ENCODE measurements at regions not wholly inside any gene's neighbourhood (a gene's known extent, or its start where the extent isn't known, plus 50 kb on each side); places are given as distances from the start of the nearest gene placed in this dataset.

DNA sequence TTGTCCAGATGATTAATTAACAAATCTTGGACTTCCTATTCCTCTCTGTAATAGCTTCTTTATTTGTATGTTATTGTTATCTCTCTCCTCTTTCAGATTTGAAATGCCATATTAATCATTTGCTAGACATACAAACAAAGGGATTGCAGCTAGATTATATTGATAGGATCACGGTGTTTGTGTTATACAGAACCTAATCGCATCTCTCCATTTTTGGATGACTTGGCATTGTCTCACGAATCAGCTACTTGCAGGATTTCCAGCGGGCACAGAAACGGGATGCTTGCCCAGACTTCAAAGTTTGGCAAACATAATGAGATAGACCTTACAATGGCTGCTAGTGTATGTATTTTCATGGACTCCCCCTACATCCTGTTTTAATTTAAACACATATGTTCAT is 368.1 kb downstream of the TLE4 start:
- TF ChIP-seq, protein P1, sequence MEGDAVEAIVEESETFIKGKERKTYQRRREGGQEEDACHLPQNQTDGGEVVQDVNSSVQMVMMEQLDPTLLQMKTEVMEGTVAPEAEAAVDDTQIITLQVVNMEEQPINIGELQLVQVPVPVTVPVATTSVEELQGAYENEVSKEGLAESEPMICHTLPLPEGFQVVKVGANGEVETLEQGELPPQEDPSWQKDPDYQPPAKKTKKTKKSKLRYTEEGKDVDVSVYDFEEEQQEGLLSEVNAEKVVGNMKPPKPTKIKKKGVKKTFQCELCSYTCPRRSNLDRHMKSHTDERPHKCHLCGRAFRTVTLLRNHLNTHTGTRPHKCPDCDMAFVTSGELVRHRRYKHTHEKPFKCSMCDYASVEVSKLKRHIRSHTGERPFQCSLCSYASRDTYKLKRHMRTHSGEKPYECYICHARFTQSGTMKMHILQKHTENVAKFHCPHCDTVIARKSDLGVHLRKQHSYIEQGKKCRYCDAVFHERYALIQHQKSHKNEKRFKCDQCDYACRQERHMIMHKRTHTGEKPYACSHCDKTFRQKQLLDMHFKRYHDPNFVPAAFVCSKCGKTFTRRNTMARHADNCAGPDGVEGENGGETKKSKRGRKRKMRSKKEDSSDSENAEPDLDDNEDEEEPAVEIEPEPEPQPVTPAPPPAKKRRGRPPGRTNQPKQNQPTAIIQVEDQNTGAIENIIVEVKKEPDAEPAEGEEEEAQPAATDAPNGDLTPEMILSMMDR (IDR thresholded peaks at IDR 0.05; ENCODE audit: unreplicated experiment): no peak
- intact Hi-C loops (cut with micrococcal nuclease; ENCODE audit: unreplicated experiment): no loop called here
- CTCF ChIA-PET: no interaction called here
- DNase-seq: no peak
- Mint-ChIP-seq H3K36me3 (ENCODE audit: insufficient read depth, unreplicated experiment) (no peaks in the 10 kb centered on the region), H3K4me1 (ENCODE audit: low read depth, unreplicated experiment) (no peaks in the 10 kb centered on the region), H3K4me3 (ENCODE audit: low read depth, unreplicated experiment) (no peak overlapping the region), H3K27ac (ENCODE audit: unreplicated experiment) (no peak overlapping the region), H3K9me3 (ENCODE audit: low read depth, unreplicated experiment) (peaks cover 7% of the 10 kb centered on the region), H3K27me3 (ENCODE audit: unreplicated experiment) (no peaks in the 10 kb centered on the region)
- BruUV-seq (replicated peaks): no TSS peak

DNA sequence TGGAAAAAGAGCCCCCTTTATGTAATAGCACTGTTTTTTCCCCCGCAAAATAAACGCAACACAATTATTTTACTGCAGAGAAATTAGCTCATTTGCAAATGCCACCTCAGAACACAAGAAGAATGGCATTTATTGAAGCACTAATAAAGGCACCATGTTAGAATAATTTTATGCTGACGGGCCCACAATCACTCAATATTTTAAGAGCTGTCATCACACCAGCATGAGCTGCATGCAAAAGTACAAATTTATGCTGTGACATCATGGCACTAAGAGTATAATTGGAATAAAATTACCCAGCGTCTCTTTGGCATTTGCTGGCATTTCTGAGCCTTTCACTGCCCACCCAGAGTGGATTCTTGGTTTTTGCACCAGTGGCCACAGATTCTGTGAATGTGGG is 364.6 kb downstream of the TLE4 start:
- Mint-ChIP-seq H3K9me3 (ENCODE audit: low read depth, unreplicated experiment) (peaks cover 3% of the 10 kb centered on the region), H3K27me3 (ENCODE audit: unreplicated experiment) (no peaks in the 10 kb centered on the region), H3K4me3 (ENCODE audit: low read depth, unreplicated experiment) (no peak overlapping the region), H3K4me1 (ENCODE audit: low read depth, unreplicated experiment) (no peaks in the 10 kb centered on the region), H3K27ac (ENCODE audit: unreplicated experiment) (no peak overlapping the region), H3K36me3 (ENCODE audit: insufficient read depth, unreplicated experiment) (no peaks in the 10 kb centered on the region)
- no peak for DNase-seq
- TF ChIP-seq, protein P1 (IDR thresholded peaks at IDR 0.05; ENCODE audit: unreplicated experiment): no peak
- CTCF ChIA-PET: no interaction called here
- no TSS peak for BruUV-seq (replicated peaks)
- intact Hi-C loops (cut with micrococcal nuclease; ENCODE audit: unreplicated experiment): no loop called here

DNA sequence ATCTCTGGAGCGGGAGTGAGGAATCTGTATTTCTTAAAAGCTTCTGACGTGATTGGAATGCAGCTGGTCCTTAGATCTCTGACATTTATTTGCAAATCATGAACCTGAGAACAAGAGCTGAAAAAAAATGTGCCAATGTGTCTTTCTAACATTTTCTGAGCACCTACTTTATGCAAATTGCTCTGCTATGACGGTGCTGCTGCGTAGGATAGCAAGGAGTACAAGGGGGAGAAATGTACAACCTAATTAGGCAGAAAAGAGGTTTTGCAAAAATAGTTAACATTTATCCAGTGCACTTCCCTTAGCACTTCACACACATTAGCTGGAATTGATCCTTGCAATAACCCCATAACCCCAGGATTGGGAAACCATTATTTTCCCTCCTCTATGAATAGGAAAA is 357.5 kb downstream of the TLE4 start:
- BruUV-seq (replicated peaks): no TSS peak
- Mint-ChIP-seq H3K27ac (ENCODE audit: unreplicated experiment) (no peak overlapping the region), H3K4me1 (ENCODE audit: low read depth, unreplicated experiment) (no peaks in the 10 kb centered on the region), H3K27me3 (ENCODE audit: unreplicated experiment) (no peaks in the 10 kb centered on the region), H3K4me3 (ENCODE audit: low read depth, unreplicated experiment) (no peak overlapping the region), H3K9me3 (ENCODE audit: low read depth, unreplicated experiment) (no peaks in the 10 kb centered on the region), H3K36me3 (ENCODE audit: insufficient read depth, unreplicated experiment) (no peaks in the 10 kb centered on the region)
- CTCF ChIA-PET: no interaction called here
- intact Hi-C loops (cut with micrococcal nuclease; ENCODE audit: unreplicated experiment): no loop called here
- TF ChIP-seq, protein P1 (IDR thresholded peaks at IDR 0.05; ENCODE audit: unreplicated experiment): no peak
- DNase-seq: no peak

DNA sequence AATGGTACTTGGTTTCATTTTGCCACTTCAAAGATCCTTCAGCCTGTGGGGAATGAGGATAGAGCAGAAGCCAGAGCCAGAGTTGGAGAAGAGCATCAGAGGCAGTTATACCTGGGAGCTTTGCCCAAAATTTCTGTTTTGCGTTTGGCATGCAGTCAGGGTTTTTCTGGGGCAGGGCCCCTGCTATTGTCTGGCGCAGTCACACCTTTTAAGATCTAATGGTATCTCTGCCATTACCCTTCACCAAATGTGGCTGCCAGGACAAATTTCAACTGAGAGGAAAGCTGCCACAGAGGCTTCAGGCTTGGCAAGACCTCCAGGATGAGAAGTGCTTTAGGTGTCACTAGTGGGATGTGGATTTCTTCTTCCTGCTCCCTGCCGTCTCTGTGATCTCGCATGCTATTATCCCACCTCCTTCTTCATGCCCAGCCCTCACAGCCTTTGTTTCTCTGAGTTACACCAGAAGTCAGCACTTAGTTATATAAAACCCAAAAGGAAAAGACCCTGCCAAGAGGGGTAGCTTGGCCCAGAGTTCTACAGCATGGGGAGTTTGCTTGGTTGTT is 357.0 kb downstream of the TLE4 start:
- no peak overlapping the region for H3K4me3 Mint-ChIP-seq (ENCODE audit: low read depth, unreplicated experiment)
- intact Hi-C loops (cut with micrococcal nuclease; ENCODE audit: unreplicated experiment): no loop called here
- no TSS peak for BruUV-seq (replicated peaks)
- no peak for DNase-seq
- no peaks in the 10 kb centered on the region for H3K27me3 Mint-ChIP-seq (ENCODE audit: unreplicated experiment)
- H3K4me1 Mint-ChIP-seq (ENCODE audit: low read depth, unreplicated experiment): no peaks in the 10 kb centered on the region
- no peaks in the 10 kb centered on the region for H3K9me3 Mint-ChIP-seq (ENCODE audit: low read depth, unreplicated experiment)
- H3K27ac Mint-ChIP-seq (ENCODE audit: unreplicated experiment): no peak overlapping the region
- TF ChIP-seq, protein P1 (IDR thresholded peaks at IDR 0.05; ENCODE audit: unreplicated experiment): no peak
- no peaks in the 10 kb centered on the region for H3K36me3 Mint-ChIP-seq (ENCODE audit: insufficient read depth, unreplicated experiment)
- CTCF ChIA-PET: no interaction called here
